Calu3 (cell line): ENCODE measurements at regions not wholly inside any gene's neighbourhood (a gene's known extent, or its start where the extent isn't known, plus 50 kb on each side); places are given as distances from the start of the nearest gene placed in this dataset.
A peak's percentile ranks its signal among the peaks of the same experiment; 100 is the strongest.

ENCODE experiments used
- BruUV-seq: library from RNA; stranded (reverse); fragments of 400-500 nt; replicated peaks from 2 replicates; lab custom pipeline; 2021; lab: Mats Ljungman, UMichigan
- CTCF ChIA-PET: fragments of 300-600 bp; sonication (Branson Sonifier 250); formaldehyde crosslinking; loops from one replicate; lab custom pipeline; 2022; ENCODE audit warnings: antibody characterized with exemption; lab: Charles Lee
- DNase-seq: peaks from one replicate; pipeline ENCODE4 v3.0.0; 2022
- H3K27ac Mint-ChIP-seq: one replicate; pipeline ENCODE4 v1.8.0; 2022; ENCODE audit warnings: mixed read lengths; ENCODE audit not compliant: unreplicated experiment
- H3K27me3 Mint-ChIP-seq: one replicate; pipeline ENCODE4 v1.8.0; 2022; ENCODE audit warnings: mixed read lengths; ENCODE audit not compliant: unreplicated experiment
- H3K36me3 Mint-ChIP-seq: one replicate; pipeline ENCODE4 v1.8.0; 2022; ENCODE audit warnings: mild to moderate bottlenecking, moderate library complexity, mixed read lengths; ENCODE audit not compliant: insufficient read depth, unreplicated experiment
- H3K4me1 Mint-ChIP-seq: one replicate; pipeline ENCODE4 v1.8.0; 2022; ENCODE audit warnings: mild to moderate bottlenecking, low read depth, mixed read lengths; ENCODE audit not compliant: unreplicated experiment
- H3K4me3 Mint-ChIP-seq: one replicate; pipeline ENCODE4 v1.8.0; 2022; ENCODE audit warnings: mild to moderate bottlenecking, low read depth, moderate library complexity, mixed read lengths; ENCODE audit not compliant: unreplicated experiment
- H3K9me3 Mint-ChIP-seq: one replicate; pipeline ENCODE4 v1.8.0; 2022; ENCODE audit warnings: low read depth, mixed read lengths; ENCODE audit not compliant: unreplicated experiment
- CTCF ChIP-seq: fragments of 200-600 bp; IDR thresholded peaks from one replicate; pipeline ENCODE4 v1.8.0; 2022; ENCODE audit warnings: antibody characterized with exemption; ENCODE audit not compliant: unreplicated experiment
- intact Hi-C: fragments of 100-400 bp; cut with micrococcal nuclease; formaldehyde crosslinking; loops from one replicate; pipeline ENCODE4 v1.10.0; 2022; ENCODE audit not compliant: unreplicated experiment

GRCh38 chr20:7274870-7275269 is 507.4 kb downstream of the BMP2 start:
- TF ChIP-seq CTCF: no peak
- intact Hi-C loops: loop anchor here (5.0 kb wide), 1 partner anchor 163 kb away; no protein-coding TSS in a partner anchor
- H3K36me3 Mint-ChIP-seq: no peaks in the 10 kb centered on the region
- H3K4me1 Mint-ChIP-seq: no peaks in the 10 kb centered on the region
- H3K9me3 Mint-ChIP-seq: no peaks in the 10 kb centered on the region
- H3K27me3 Mint-ChIP-seq: no peaks in the 10 kb centered on the region
- CTCF ChIA-PET: no interaction called here
- DNase-seq: no peak
- no TSS peak for BruUV-seq
- no peak overlapping the region for H3K4me3 Mint-ChIP-seq
- H3K27ac Mint-ChIP-seq: no peak overlapping the region

GRCh38 chr20:7275645-7276237 is 508.3 kb downstream of the BMP2 start:
- intact Hi-C loops: no loop called here
- Mint-ChIP-seq H3K27me3 (no peaks in the 10 kb centered on the region), H3K9me3 (no peaks in the 10 kb centered on the region), H3K27ac (no peak overlapping the region), H3K4me3 (no peak overlapping the region), H3K36me3 (no peaks in the 10 kb centered on the region), H3K4me1 (no peaks in the 10 kb centered on the region)
- TF ChIP-seq CTCF: no peak
- no TSS peak for BruUV-seq
- CTCF ChIA-PET: no interaction called here
- DNase-seq: no peak

DNA sequence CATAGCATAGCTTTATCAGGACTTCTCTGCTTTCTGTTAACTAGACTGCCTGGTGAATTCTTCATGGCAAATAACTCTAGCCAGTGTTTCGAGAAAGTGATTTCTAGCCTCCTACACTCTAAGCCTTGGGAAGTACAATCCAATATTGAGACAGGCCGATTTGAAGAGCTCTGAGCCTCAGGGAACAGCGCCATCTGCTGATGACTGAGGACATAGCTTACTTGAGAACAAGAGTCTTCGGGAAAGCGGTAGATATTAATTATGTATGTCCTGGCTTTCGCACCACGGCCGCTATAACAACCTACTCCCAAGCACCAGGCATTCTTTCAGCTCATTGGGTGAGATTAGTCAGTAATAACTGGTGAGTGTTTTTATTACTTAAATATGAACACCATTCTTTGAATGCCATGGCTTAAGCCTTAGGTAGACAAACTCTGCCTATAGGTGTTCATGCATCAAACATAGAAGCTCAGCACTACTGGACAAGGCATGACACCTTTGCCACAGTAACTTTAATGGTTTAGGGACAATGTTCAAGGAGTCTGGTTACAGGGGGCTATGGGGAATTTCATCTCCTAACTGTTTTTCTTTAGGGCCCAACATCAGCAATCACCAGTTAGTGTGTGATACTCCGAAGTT is 518.6 kb downstream of the BMP2 start:
- CTCF ChIA-PET: interaction anchor here (0.6 to 1.2 kb wide), 5 partner anchors 162 to 649 kb away, joined by 3 to 4 read pairs (median 3); no protein-coding TSS in a partner anchor
- Mint-ChIP-seq H3K27me3 (no peaks in the 10 kb centered on the region), H3K4me1 (peaks cover under 1% of the 10 kb centered on the region), H3K36me3 (no peaks in the 10 kb centered on the region), H3K9me3 (no peaks in the 10 kb centered on the region), H3K27ac (no peak overlapping the region), H3K4me3 (no peak overlapping the region)
- BruUV-seq: no TSS peak
- intact Hi-C loops: loop anchor here (5.0 kb wide), 3 partner anchors 174 to 571 kb away; no protein-coding TSS in a partner anchor
- peak; percentile 61 for TF ChIP-seq CTCF
- peak; percentile 60 for DNase-seq

GRCh38 chr20:7291323-7291943 is 523.9 kb downstream of the BMP2 start:
- intact Hi-C loops: no loop called here
- peaks cover 14% of the 10 kb centered on the region for H3K4me1 Mint-ChIP-seq
- DNase-seq: no peak
- H3K36me3 Mint-ChIP-seq: no peaks in the 10 kb centered on the region
- H3K27ac Mint-ChIP-seq: no peak overlapping the region
- no TSS peak for BruUV-seq
- no peaks in the 10 kb centered on the region for H3K9me3 Mint-ChIP-seq
- H3K4me3 Mint-ChIP-seq: no peak overlapping the region
- H3K27me3 Mint-ChIP-seq: no peaks in the 10 kb centered on the region
- TF ChIP-seq CTCF: no peak
- CTCF ChIA-PET: no interaction called here
